ENCODE measurements at regions not wholly inside any gene's neighbourhood (a gene's known extent, or its start where the extent isn't known, plus 50 kb on each side); places are given as distances from the start of the nearest gene placed in this dataset.

DNA sequence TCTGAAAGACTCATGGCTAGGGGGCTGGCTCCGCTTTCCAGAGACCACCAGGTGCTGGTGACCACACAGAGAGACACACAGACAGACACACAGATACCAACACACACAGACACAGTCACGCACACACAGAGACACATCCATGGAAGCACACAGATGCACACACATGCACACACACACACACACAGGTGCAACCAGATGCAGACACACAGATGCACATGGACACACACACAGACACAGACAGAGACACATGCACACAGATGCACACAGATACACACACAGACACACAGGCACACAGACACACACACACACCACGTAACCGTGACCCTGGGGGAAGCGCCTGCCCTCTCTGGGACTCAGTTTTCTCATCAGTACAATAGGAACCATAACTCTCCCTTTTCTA, 132.2 kb downstream of the WNT7A start:
- Mint-ChIP-seq H3K9me3 (peaks cover 12 to 14% of the 10 kb centered on the region in 2 experiments), H3K4me3 (no peak overlapping the region), H3K27ac (no peak overlapping the region; a peak in 1 of 7 replicates), H3K4me1 (no peaks in the 10 kb centered on the region), H3K36me3 (ENCODE audit: insufficient read depth in 1 of 3, low read depth in 3 of 3) (peaks cover 0 to 8% (median 6%) of the 10 kb centered on the region in 3 experiments; a peak in 4 of 7 replicates), H3K27me3 (ENCODE audit: low read depth) (peaks cover 1% of the 10 kb centered on the region; the same call in 1 of the 2 replicates)
- Histone ChIP-seq H2BK120ac (ENCODE audit: low read depth, low read length, poor library complexity, severe bottlenecking) (no peak overlapping the region), H3K4ac (ENCODE audit: low read depth, low read length) (no peak overlapping the region), H3K18ac (ENCODE audit: insufficient read length, low read depth, low read length) (no peak overlapping the region), H4K91ac (ENCODE audit: insufficient read length, low read depth, low read length) (no peak overlapping the region), H3K27me3 (ENCODE audit: insufficient read depth, low read length) (no peaks in the 10 kb centered on the region), H2AFZ (ENCODE audit: low read length) (no peak overlapping the region), H3K9me3 (ENCODE audit: control insufficient read depth, low read depth, low read length) (no peaks in the 10 kb centered on the region), H3K23me2 (ENCODE audit: insufficient read length, low read depth, low read length, poor library complexity, severe bottlenecking) (no peaks in the 10 kb centered on the region), H2BK15ac (ENCODE audit: low read depth, low read length) (no peak overlapping the region), H3K9ac (ENCODE audit: extremely low read depth, insufficient read length, low read length) (no peak overlapping the region), H3T11ph (ENCODE audit: low read length) (no peak overlapping the region), H3K23ac (ENCODE audit: insufficient read length, low read depth, low read length) (no peak overlapping the region), H4K8ac (replicated peaks; ENCODE audit: insufficient read length, low read depth, low read length) (peak overlapping the region; percentile 30), H2BK12ac (ENCODE audit: insufficient read length, low read depth, low read length) (no peak overlapping the region), H3K27ac (ENCODE audit: insufficient read length, low read depth, low read length) (no peak overlapping the region), H3K4me1 (ENCODE audit: insufficient read depth, low read length) (no peaks in the 10 kb centered on the region), H2BK20ac (ENCODE audit: low read depth, low read length, poor library complexity, severe bottlenecking) (no peak overlapping the region), H4K20me1 (ENCODE audit: control insufficient read depth, insufficient read depth, insufficient read length) (no peaks in the 10 kb centered on the region), H3K56ac (ENCODE audit: insufficient read length, low read depth, low read length) (no peak overlapping the region), H3K14ac (ENCODE audit: insufficient read depth, low read length) (no peak overlapping the region), H2BK5ac (ENCODE audit: insufficient read length, low read length) (no peak overlapping the region), H3K4me2 (ENCODE audit: insufficient read depth, insufficient read length, low read length) (no peak overlapping the region), H2AK5ac (ENCODE audit: insufficient read length, low read length) (no peak overlapping the region), H3K79me2 (ENCODE audit: insufficient read depth, low read length) (no peaks in the 10 kb centered on the region), H4K5ac (ENCODE audit: insufficient read length, low read depth, low read length) (no peak overlapping the region), H3K79me1 (ENCODE audit: insufficient read depth, low read depth, low read length, poor library complexity, severe bottlenecking) (no peaks in the 10 kb centered on the region)
- DNase-seq: no peak
- TF ChIP-seq, protein P1, sequence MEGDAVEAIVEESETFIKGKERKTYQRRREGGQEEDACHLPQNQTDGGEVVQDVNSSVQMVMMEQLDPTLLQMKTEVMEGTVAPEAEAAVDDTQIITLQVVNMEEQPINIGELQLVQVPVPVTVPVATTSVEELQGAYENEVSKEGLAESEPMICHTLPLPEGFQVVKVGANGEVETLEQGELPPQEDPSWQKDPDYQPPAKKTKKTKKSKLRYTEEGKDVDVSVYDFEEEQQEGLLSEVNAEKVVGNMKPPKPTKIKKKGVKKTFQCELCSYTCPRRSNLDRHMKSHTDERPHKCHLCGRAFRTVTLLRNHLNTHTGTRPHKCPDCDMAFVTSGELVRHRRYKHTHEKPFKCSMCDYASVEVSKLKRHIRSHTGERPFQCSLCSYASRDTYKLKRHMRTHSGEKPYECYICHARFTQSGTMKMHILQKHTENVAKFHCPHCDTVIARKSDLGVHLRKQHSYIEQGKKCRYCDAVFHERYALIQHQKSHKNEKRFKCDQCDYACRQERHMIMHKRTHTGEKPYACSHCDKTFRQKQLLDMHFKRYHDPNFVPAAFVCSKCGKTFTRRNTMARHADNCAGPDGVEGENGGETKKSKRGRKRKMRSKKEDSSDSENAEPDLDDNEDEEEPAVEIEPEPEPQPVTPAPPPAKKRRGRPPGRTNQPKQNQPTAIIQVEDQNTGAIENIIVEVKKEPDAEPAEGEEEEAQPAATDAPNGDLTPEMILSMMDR (conservative IDR thresholded peaks at IDR 0.05): no peak
- WGBS (ENCODE audit: extremely low coverage, insufficient read length, low lambda C conversion rate): no CpG with 5 or more reads among the region's 5 CpGs

Data from H9 (cell line).